NCI-H1417 treated with DMSO at 0.1 percent for 48 hours (cell line): ENCODE measurements at regions not wholly inside any gene's neighbourhood (a gene's known extent, or its start where the extent isn't known, plus 50 kb on each side); places are given as distances from the start of the nearest gene placed in this dataset.
"Not testable (repeated sequence)": the region's sequence is repeated elsewhere in the genome, so short reads cannot be mapped to it uniquely, and the experiment has no call there.

Source experiments
- DNase-seq: peaks from one replicate; lab custom pipeline; 2025; lab: John Stamatoyannopoulos, UW

- no peak for DNase-seq
Measured at GRCh38 chr1:177891809-177892208, 78.0 kb downstream of the SEC16B start.

- no peak for DNase-seq
Measured at GRCh38 chr1:177890479-177890878, 79.4 kb downstream of the SEC16B start.

GRCh38 chr1:177884479-177885021 lies 85.3 kb downstream of the SEC16B start:
- DNase-seq, result no peak

- DNase-seq, result no peak
Measured at GRCh38 chr1:177883581-177883980, 86.3 kb downstream of the SEC16B start.

GRCh38 chr1:177880339-177880891 lies 89.4 kb downstream of the SEC16B start:
- no peak for DNase-seq

- no peak for DNase-seq
Measured at GRCh38 chr1:177877086-177877485, 92.8 kb downstream of the SEC16B start.

DNA sequence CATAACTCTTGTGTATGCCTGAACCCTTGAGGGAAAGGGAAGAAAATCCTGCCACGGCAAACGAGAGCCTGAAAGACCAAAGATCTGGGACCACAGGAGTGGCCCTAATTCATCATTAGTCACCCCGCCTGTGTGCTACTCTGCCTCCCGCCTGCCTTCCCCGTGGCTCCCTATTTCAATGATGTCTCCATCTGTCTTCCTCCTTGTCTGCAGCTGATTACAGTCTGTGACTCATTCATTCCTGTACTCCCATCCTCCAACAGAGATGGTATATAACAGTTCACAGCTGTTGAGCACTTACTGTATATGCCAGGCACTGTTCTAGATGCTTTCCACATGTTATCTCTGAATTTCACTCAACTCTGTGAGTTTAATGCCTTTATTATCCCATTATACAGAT lies 96.6 kb downstream of the SEC16B start:
- no peak for DNase-seq

- no peak for DNase-seq
Measured at GRCh38 chr1:177872308-177872900, 97.5 kb downstream of the SEC16B start.

DNA sequence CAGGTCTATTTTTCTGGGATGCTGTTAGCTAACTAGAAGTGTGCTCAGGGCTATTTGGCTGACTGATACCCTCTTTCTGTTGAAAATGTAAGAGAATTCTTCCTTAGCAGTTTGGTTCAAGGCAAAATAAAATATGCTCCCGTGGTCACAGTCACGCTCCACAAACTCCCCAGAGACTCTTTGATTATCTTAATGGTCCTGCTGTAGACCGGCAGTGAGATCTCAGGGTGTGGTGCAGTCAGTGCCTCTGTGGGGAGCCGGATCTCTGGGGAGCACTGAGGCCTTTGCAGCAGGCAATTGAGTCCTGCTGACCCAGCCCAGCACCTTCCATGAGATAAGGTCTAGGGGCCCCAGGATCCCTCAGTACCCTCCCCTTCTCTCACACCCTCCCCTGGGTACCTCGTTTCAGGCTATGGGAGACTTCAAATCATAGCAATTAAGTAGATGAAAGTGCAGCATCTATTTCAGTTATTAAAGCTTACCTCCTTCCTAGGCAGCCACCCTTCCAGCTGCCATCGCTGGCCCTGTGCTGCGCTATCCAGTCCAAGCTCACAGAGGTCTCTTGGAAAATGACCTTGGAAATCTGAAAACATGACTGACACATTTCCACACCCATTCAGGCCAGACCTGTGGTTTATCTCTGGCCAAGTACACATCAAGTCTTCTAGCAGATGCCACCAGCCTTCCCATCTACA lies 98.1 kb downstream of the SEC16B start:
- DNase-seq, result no peak

DNA sequence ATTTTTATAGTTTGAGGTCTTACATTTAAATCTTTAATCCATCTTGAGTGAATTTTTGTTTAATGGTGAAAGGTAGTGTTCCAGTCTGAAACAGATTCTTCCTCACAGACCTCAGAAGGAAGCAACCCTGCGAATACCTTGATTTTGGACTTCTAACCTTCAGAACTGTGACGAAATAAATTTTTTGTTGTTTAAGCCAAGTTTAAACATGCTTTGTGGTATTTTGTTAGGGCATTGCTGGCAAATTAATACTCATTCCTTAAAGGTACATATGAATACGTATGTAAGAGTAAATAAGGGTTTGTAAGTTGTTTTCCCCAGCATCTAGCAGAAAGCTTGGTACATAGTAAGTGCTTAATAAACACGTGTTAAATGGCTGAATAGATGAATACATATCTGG lies 100.3 kb downstream of the SEC16B start:
- DNase-seq, result no peak

DNA sequence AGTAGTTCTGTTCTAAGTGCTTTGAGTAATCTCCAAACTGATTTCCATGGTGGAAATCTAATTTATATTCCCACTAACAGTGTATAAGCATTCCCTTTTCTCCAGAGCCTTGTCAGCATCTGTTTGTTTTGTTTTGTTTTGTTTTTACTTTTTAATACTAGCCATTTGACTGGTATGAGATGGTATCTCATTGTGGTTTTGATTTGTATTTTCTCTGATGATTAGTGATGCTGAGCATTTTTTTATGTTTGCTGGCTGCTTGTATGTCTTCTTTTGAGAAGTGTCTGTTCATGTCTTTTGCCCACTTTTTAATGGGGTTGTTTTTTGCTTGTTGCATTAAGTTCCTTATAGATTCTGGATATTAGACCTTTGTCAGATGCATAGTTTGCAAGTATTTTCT lies 100.8 kb downstream of the SEC16B start:
- not testable (repeated sequence) for DNase-seq

- no peak for DNase-seq
Measured at GRCh38 chr1:177865807-177866206, 104.1 kb downstream of the SEC16B start.

DNA sequence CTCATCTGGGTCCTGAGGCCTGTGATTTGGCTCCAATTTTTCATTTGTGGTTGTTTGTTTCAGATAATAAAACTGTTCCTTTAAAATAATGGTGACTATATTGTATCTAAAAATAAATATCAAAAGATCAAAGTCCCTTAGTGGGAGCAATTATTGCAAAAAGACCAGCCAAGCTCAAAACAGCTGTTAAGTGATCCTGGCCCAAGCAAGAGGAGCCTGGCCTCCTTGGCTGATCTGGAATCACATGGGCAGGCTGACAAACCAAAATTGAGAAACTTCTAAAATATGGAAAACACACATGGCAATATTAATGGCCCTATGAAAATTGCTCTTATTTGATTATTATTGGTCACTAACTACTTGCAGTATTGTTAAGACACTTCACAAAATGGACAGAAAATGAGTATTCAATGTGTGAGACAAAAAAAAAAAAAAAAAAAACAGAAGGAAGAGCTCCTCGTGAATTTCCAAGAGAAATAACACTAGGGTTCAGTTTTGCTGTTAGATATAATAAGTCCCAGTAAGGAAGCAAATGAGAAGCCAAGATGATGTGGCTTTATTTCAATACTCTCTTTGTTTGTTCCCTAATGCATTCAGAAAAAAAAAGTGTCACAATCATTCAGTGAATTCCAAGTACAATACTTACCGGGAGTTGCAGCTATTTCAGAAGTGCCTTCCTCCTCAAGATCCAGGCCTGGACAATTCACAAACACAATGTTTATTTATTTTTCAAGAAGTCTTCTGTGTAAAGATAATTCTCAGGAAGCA lies 105.1 kb downstream of the SEC16B start:
- DNase-seq, result no peak

DNA sequence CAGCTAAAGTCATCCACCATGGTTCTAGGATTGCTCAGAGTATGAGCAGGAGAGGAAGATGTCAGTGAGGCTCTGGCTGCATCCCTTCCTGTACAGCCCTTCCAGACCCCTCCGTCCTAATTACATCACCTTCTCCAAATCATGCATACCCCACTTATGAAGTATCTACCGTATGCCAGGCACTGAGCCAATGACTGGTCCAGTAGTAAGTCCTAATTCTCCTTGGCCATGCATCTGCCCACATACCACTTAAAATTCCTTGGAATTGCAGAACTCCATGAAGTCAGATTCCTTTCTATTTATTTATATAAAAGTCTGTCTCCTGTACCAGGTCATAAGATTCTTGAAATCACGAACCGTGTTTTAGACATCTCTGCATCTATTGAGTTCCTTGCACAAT lies 106.1 kb downstream of the SEC16B start:
- no peak for DNase-seq

DNA sequence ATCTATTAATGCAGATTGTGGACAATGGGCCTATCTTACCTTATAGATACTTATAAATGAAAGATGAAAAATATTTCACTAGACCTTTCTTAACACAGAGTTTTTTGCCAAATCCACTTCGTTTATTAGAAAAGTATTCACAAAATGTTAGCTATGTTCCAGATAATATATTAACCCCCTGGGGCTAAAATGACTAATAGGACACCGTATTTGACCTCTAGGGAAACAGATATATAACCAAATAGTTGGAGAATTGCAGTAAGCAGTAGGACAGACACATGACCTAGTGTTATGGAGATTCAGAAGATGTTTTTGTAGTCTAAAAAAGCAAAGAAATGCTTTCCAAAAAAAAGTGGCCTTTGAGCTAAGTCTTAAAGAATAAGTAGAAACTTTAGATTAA lies 106.9 kb downstream of the SEC16B start:
- no peak for DNase-seq

DNA sequence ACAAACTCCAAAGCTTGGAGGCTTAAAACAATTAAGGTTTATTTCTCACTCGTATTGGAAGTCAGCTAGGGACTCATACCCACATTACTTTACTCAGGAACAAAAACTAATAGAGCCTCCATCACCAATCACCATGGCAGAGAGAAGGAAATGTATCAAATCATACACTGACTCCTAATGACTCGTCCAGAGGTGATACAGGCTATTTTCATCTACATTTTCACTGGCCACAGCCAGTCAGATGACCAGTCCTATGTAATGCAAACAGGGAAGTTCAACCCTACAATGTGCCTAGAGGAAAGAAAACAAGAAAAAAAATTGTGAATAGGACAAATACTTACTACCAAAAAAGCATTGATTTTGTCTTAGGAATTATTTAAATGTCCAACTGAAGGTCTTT lies 110.3 kb downstream of the SEC16B start:
- DNase-seq, result no peak

DNA sequence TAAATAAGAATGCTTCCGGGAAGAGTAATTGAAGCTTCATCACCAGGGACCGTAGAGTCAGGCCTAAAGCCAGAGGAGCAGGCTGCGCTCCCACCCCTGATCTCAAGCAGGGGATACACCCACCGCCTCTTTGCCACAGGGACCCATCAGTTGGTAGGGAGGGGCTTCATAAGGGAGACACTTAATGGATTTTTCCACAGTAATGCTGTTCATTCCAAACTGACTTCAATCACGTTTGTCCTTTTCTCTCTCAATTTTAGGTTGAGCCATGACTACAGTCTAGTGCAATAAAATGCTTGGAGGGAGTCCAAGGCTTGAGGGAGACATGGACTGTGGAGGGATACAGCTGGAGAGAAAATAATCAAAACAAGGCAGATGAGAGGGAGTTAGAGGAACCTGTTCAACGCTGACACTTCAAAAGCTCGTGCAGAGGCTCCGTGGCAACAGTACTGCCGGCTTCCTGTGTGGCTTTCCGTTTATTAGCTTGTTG lies 111.5 kb downstream of the SEC16B start:
- DNase-seq, result no peak

- DNase-seq, result no peak
Measured at GRCh38 chr1:177857285-177857684, 112.6 kb downstream of the SEC16B start.

GRCh38 chr1:177854951-177855350 lies 114.9 kb downstream of the SEC16B start:
- no peak for DNase-seq

GRCh38 chr1:177849579-177850290 lies 120.1 kb downstream of the SEC16B start:
- no peak for DNase-seq

DNA sequence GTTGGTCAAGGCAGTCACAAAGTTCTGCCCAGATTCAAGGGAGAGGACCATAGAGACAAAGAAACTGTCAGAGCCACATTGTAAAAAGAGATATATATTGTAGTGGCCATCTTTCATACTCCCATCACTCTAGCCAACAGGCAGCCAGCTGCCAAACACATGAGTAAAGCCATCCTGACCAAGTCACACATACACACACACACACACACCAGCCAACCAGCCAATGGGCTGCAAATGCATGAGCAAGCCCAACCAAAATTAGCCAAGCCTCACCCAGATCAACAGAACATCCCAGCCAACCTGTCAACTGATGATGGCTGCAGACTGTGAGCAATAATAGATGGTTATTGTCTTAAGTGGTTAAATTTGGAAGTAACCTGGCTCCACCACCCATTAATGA lies 120.7 kb downstream of the SEC16B start:
- DNase-seq, result no peak

DNA sequence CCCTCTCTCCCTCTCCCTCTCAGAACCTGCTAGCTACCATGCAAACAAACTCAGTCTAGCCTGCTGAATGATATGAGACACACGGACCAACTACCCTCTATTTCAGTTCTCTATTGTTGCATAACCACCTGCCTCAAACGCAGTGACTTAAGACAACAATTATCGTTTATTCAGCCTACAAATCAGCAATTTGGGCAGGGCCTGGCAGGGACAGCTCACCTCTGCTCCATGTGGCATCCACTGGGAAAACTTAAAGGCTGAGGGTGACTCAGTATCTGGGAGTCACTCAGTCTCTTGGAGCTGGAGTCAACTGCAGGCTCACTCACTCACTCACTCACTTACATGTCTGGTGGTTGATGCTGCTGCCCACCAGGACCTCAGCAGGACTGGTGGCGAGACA lies 121.3 kb downstream of the SEC16B start:
- no peak for DNase-seq
